Liver (tissue), 8 donors: ENCODE measurements at regions not wholly inside any gene's neighbourhood (a gene's known extent, or its start where the extent isn't known, plus 50 kb on each side); places are given as distances from the start of the nearest gene placed in this dataset.

ENCODE experiments used
- DNase-seq: peaks from one replicate; pipeline ENCODE4 v3.0.0-alpha.2; 2017; ENCODE audit warnings: low spot score
- H3K27ac ChIP-seq, 2 donors: one replicate each; pipeline ENCODE4 v1.7.0; 2013; ENCODE audit warnings: inconsistent platforms in 2 of 2, low read length in 2 of 2, control low read depth in 1 of 2, low read depth in 1 of 2, mild to moderate bottlenecking in 1 of 2
- H3K27me3 ChIP-seq, 4 donors: one replicate each; pipeline versions ENCODE4 v1.6.1 to v1.7.0; 2013; ENCODE audit warnings: low read length in 3 of 4, inconsistent platforms in 1 of 4, mild to moderate bottlenecking in 1 of 4, moderate library complexity in 1 of 4; ENCODE audit not compliant: control insufficient read depth in 4 of 4, insufficient read depth in 4 of 4
- H3K36me3 ChIP-seq, 4 donors: one replicate each; pipeline versions ENCODE4 v1.6.1 to v1.7.0; 2013; ENCODE audit warnings: low read length in 3 of 4, mild to moderate bottlenecking in 3 of 4, low read depth in 1 of 4, moderate library complexity in 1 of 4; ENCODE audit not compliant: control insufficient read depth in 4 of 4, insufficient read depth in 3 of 4
- H3K4me1 ChIP-seq, 4 donors: one replicate each; pipeline versions ENCODE4 v1.6.1 to v1.7.0; 2013; ENCODE audit warnings: low read length in 3 of 4, mild to moderate bottlenecking in 3 of 4, moderate library complexity in 1 of 4; ENCODE audit not compliant: control insufficient read depth in 4 of 4, insufficient read depth in 4 of 4
- H3K4me3 ChIP-seq, 3 donors: one replicate each; pipeline versions ENCODE4 v1.6.1 to v1.7.0; 2013; ENCODE audit warnings: low read length in 3 of 3, control low read depth in 1 of 3, low read depth in 1 of 3, mild to moderate bottlenecking in 1 of 3
- H3K9ac ChIP-seq, 2 donors: one replicate each; pipeline ENCODE4 v1.7.0; 2013; ENCODE audit warnings: low read length in 2 of 2, mild to moderate bottlenecking in 2 of 2, moderate library complexity in 2 of 2, control low read depth in 1 of 2, low read depth in 1 of 2
- H3K9me3 ChIP-seq, 4 donors: one replicate each; pipeline versions ENCODE4 v1.6.1 to v1.7.0; 2013; ENCODE audit warnings: low read length in 3 of 4; ENCODE audit not compliant: control insufficient read depth in 4 of 4
- EGR1 ChIP-seq, 2 donors: IDR thresholded peaks; 2 replicates each; pipeline ENCODE4 v1.6.1; 2016 to 2018; ENCODE audit warnings: antibody characterized with exemption in 2 of 2, low read depth in 2 of 2
- FOXA1 ChIP-seq: IDR thresholded peaks from 2 replicates; pipeline ENCODE4 v1.6.1; 2016; ENCODE audit warnings: antibody characterized with exemption
- FOXA2 ChIP-seq: IDR thresholded peaks from 2 replicates; pipeline ENCODE4 v1.6.1; 2016; ENCODE audit warnings: antibody characterized with exemption
- GABPA ChIP-seq, 2 donors: IDR thresholded peaks in 1 of 2; conservative IDR thresholded peaks in 1 of 2; 2 replicates each; pipeline ENCODE4 v1.6.1; 2016; ENCODE audit warnings: antibody characterized with exemption in 2 of 2, mild to moderate bottlenecking in 1 of 2, moderate library complexity in 1 of 2
- HNF4A ChIP-seq, 2 donors: conservative IDR thresholded peaks; 2 replicates each; pipeline ENCODE4 v1.6.1; 2016; ENCODE audit warnings: antibody characterized with exemption in 2 of 2, mild to moderate bottlenecking in 2 of 2
- HNF4G ChIP-seq: IDR thresholded peaks from 2 replicates; pipeline ENCODE4 v1.6.1; 2016; ENCODE audit warnings: antibody characterized with exemption
- JUND ChIP-seq, 2 donors: IDR thresholded peaks; 2 replicates each; pipeline ENCODE4 v1.6.1; 2016; ENCODE audit warnings: antibody characterized with exemption in 2 of 2
- NR2F2 ChIP-seq: IDR thresholded peaks from 2 replicates; pipeline ENCODE4 v1.6.1; 2016; ENCODE audit warnings: antibody characterized with exemption
- RAD21 ChIP-seq, 2 donors: IDR thresholded peaks; 2 replicates each; pipeline ENCODE4 v1.6.1; 2016; ENCODE audit warnings: antibody characterized with exemption in 2 of 2, mild to moderate bottlenecking in 2 of 2
- RXRA ChIP-seq, 2 donors: IDR thresholded peaks; 2 replicates each; pipeline ENCODE4 v1.6.1; 2017 to 2018; ENCODE audit warnings: antibody characterized with exemption in 2 of 2, mild to moderate bottlenecking in 1 of 2
- SP1 ChIP-seq: IDR thresholded peaks from 2 replicates; pipeline ENCODE4 v1.6.1; 2018; ENCODE audit warnings: antibody characterized with exemption, mild to moderate bottlenecking
- TAF1 ChIP-seq: conservative IDR thresholded peaks from 2 replicates; pipeline ENCODE4 v1.6.1; 2016; ENCODE audit warnings: antibody characterized with exemption, mild to moderate bottlenecking
- YY1 ChIP-seq: IDR thresholded peaks from 2 replicates; pipeline ENCODE4 v1.6.1; 2016; ENCODE audit warnings: antibody characterized with exemption, mild to moderate bottlenecking
- WGBS: extraction: QIAGEN DNeasy Blood & Tissue Kit; methylation state at CpG from one replicate; pipeline ENCODE4 v1.1.7; 2013; 5-methylcytosine and 5-hydroxymethylcytosine counted together
- TF ChIP-seq, protein P1 (sequence below): IDR thresholded peaks from 2 replicates; pipeline ENCODE4 v1.6.1; 2016; ENCODE audit warnings: antibody characterized with exemption
- TF ChIP-seq, protein P2 (sequence below): fragments of 150-350 bp; IDR thresholded peaks from 2 replicates; pipeline ENCODE4 v1.5.1; 2017; ENCODE audit warnings: improper control_type of control experiment, low read depth, low read length; ENCODE audit not compliant: missing input control
- TF ChIP-seq, protein P3 (sequence below): IDR thresholded peaks from 2 replicates; pipeline ENCODE4 v1.6.1; 2016; ENCODE audit warnings: antibody characterized with exemption, mild to moderate bottlenecking
- TF ChIP-seq, protein P4 (sequence below): IDR thresholded peaks from 2 replicates; pipeline ENCODE4 v1.6.1; 2016; ENCODE audit warnings: antibody characterized with exemption
- TF ChIP-seq, protein P5 (sequence below): IDR thresholded peaks from 2 replicates; pipeline ENCODE4 v1.6.1; 2016; ENCODE audit warnings: antibody characterized with exemption
- donor health status: healthy.
- donor health status: healthy.
- donor health status: healthy.
- donor health status: healthy.
- donor health status: healthy.

DNA sequence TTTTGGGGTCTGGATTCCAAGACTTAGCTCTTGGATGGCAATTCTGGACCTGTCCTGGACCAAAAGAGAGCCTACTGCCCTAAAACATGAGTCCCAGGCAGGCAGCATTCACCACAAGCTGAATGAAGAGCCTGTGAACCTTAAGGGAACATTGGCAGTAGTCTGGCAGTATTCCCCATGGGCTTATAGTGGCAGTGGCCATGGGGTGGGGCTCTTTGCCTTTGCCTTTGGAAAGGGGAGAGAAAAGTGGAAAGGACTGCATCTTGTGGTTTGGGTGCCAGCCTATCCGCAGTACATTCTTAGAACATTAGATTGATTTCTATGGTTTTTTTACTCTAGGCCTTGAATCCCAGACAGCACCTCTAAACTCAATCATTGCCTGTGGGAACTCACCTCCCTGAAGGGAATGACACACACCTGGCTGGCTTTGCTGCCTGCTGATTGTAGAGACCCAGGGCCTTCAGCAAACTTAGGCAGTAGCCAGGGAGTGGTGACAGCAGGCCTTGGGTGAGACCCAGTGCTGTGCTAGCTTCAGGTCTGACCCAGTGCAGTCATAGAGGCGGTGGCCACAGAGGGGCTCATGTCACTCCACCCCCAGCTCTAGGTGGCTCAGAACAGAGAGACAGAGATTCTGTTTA is 216.3 kb downstream of the CETN3 start:
- peaks cover 0 to 4% (median 0%) of the 10 kb centered on the region in 4 donors for H3K27me3 ChIP-seq
- H3K4me1 ChIP-seq, result no peaks in the 10 kb centered on the region
- TF ChIP-seq, protein P1, sequence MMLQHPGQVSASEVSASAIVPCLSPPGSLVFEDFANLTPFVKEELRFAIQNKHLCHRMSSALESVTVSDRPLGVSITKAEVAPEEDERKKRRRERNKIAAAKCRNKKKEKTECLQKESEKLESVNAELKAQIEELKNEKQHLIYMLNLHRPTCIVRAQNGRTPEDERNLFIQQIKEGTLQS, result no peak
- no peak for TF ChIP-seq JUND (IDR thresholded peaks at IDR 0.05)
- TF ChIP-seq RAD21 (IDR thresholded peaks at IDR 0.05), result no peak
- no peak for TF ChIP-seq HNF4A (conservative IDR thresholded peaks at IDR 0.05)
- no peak for TF ChIP-seq NR2F2
- TF ChIP-seq YY1, result no peak
- TF ChIP-seq EGR1 (IDR thresholded peaks at IDR 0.05; ENCODE audit: low read depth in 2 of 2), result no peak
- no peak for TF ChIP-seq HNF4G
- no peak for TF ChIP-seq SP1
- TF ChIP-seq TAF1, result no peak
- H3K27ac ChIP-seq, result no peak overlapping the region
- no peaks in the 10 kb centered on the region for H3K36me3 ChIP-seq
- DNase-seq, result no peak
- no peak overlapping the region for H3K9ac ChIP-seq
- H3K4me3 ChIP-seq, result no peak overlapping the region
- peaks cover 0 to 3% (median 0%) of the 10 kb centered on the region in 4 donors for H3K9me3 ChIP-seq
- 90% methylated on average over 2 of the region's 2 CpGs for WGBS

DNA sequence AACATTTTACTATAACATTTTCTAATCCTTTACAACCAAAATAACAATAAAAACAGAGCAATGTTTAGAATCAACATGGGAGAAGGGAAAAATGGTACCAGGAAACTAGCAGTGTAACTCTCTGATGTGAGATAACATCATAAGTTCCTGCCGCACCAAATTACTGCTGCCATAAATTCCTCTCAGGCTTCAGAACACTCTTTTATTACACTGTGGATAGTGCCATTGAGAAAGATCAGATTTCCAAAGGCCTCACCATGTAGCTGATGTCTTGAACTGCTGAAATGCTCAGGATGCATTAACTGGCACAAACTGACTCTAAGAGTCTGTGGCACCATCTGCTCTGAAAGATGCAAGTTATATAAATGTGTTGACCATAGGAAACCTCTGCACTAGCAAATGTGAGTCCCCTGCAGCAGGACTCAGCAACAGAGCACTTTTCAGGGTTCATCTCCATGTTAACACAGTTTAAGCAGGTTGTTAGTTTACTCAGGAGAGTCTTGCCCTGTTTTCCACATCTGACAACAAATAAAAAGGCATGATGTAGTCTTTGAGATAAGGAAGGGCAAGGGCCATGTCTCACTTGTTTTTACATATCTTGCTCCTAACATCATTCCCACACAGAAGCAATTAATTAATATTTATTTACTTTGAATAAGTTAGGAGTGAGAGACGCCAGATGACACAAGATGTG is 218.1 kb downstream of the CETN3 start:
- WGBS, result 62% methylated on average over 2 of the region's 2 CpGs

More for the DNA sequence above, 218.1 kb downstream of the CETN3 start:
- no peak for DNase-seq
- Histone ChIP-seq H3K9ac (no peak overlapping the region), H3K9me3 (peaks cover 0 to 3% (median 0%) of the 10 kb centered on the region in 4 donors), H3K4me3 (no peak overlapping the region), H3K4me1 (no peaks in the 10 kb centered on the region), H3K27me3 (peaks cover 0 to 4% (median 0%) of the 10 kb centered on the region in 4 donors), H3K27ac (no peak overlapping the region), H3K36me3 (no peaks in the 10 kb centered on the region)
- TF ChIP-seq, protein P1, result no peak
- TF ChIP-seq RAD21 (IDR thresholded peaks at IDR 0.05) (no peak), SP1 (no peak), JUND (IDR thresholded peaks at IDR 0.05) (no peak), NR2F2 (no peak), RXRA (IDR thresholded peaks at IDR 0.05) (no peak), FOXA2 (no peak), HNF4G (no peak), TAF1 (no peak), YY1 (no peak), HNF4A (conservative IDR thresholded peaks at IDR 0.05) (no peak), EGR1 (IDR thresholded peaks at IDR 0.05; ENCODE audit: low read depth in 2 of 2) (no peak), GABPA (IDR thresholded peaks at IDR 0.05 in 1 of 2, conservative IDR thresholded peaks at IDR 0.05 in 1 of 2) (no peak), FOXA1 (no peak)
- TF ChIP-seq, protein P2, sequence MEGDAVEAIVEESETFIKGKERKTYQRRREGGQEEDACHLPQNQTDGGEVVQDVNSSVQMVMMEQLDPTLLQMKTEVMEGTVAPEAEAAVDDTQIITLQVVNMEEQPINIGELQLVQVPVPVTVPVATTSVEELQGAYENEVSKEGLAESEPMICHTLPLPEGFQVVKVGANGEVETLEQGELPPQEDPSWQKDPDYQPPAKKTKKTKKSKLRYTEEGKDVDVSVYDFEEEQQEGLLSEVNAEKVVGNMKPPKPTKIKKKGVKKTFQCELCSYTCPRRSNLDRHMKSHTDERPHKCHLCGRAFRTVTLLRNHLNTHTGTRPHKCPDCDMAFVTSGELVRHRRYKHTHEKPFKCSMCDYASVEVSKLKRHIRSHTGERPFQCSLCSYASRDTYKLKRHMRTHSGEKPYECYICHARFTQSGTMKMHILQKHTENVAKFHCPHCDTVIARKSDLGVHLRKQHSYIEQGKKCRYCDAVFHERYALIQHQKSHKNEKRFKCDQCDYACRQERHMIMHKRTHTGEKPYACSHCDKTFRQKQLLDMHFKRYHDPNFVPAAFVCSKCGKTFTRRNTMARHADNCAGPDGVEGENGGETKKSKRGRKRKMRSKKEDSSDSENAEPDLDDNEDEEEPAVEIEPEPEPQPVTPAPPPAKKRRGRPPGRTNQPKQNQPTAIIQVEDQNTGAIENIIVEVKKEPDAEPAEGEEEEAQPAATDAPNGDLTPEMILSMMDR, result no peak
- TF ChIP-seq, protein P3, sequence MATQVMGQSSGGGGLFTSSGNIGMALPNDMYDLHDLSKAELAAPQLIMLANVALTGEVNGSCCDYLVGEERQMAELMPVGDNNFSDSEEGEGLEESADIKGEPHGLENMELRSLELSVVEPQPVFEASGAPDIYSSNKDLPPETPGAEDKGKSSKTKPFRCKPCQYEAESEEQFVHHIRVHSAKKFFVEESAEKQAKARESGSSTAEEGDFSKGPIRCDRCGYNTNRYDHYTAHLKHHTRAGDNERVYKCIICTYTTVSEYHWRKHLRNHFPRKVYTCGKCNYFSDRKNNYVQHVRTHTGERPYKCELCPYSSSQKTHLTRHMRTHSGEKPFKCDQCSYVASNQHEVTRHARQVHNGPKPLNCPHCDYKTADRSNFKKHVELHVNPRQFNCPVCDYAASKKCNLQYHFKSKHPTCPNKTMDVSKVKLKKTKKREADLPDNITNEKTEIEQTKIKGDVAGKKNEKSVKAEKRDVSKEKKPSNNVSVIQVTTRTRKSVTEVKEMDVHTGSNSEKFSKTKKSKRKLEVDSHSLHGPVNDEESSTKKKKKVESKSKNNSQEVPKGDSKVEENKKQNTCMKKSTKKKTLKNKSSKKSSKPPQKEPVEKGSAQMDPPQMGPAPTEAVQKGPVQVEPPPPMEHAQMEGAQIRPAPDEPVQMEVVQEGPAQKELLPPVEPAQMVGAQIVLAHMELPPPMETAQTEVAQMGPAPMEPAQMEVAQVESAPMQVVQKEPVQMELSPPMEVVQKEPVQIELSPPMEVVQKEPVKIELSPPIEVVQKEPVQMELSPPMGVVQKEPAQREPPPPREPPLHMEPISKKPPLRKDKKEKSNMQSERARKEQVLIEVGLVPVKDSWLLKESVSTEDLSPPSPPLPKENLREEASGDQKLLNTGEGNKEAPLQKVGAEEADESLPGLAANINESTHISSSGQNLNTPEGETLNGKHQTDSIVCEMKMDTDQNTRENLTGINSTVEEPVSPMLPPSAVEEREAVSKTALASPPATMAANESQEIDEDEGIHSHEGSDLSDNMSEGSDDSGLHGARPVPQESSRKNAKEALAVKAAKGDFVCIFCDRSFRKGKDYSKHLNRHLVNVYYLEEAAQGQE, result no peak
- TF ChIP-seq, protein P4, sequence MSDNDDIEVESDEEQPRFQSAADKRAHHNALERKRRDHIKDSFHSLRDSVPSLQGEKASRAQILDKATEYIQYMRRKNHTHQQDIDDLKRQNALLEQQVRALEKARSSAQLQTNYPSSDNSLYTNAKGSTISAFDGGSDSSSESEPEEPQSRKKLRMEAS, result no peak
- TF ChIP-seq, protein P5, sequence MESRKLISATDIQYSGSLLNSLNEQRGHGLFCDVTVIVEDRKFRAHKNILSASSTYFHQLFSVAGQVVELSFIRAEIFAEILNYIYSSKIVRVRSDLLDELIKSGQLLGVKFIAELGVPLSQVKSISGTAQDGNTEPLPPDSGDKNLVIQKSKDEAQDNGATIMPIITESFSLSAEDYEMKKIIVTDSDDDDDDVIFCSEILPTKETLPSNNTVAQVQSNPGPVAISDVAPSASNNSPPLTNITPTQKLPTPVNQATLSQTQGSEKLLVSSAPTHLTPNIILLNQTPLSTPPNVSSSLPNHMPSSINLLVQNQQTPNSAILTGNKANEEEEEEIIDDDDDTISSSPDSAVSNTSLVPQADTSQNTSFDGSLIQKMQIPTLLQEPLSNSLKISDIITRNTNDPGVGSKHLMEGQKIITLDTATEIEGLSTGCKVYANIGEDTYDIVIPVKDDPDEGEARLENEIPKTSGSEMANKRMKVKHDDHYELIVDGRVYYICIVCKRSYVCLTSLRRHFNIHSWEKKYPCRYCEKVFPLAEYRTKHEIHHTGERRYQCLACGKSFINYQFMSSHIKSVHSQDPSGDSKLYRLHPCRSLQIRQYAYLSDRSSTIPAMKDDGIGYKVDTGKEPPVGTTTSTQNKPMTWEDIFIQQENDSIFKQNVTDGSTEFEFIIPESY, result no peak
